ENCODE measurements at regions not wholly inside any gene's neighbourhood (a gene's known extent, or its start where the extent isn't known, plus 50 kb on each side); places are given as distances from the start of the nearest gene placed in this dataset.

GRCh38 chr2:6213056-6213780 lies 521.0 kb downstream of the SOX11 start:
- no peak for DNase-seq

- DNase-seq, result no peak
Measured at GRCh38 chr2:6214471-6214870, 522.3 kb downstream of the SOX11 start.

- no peak for DNase-seq
Measured at GRCh38 chr2:6215053-6215452, 522.9 kb downstream of the SOX11 start.

GRCh38 chr2:6216234-6216633 lies 524.0 kb downstream of the SOX11 start:
- DNase-seq, result no peak

- no peak for DNase-seq
Measured at GRCh38 chr2:6218926-6219325, 526.7 kb downstream of the SOX11 start.

GRCh38 chr2:6219906-6220305 lies 527.7 kb downstream of the SOX11 start:
- no peak for DNase-seq

GRCh38 chr2:6222296-6222695 lies 530.1 kb downstream of the SOX11 start:
- no peak for DNase-seq

- DNase-seq, result no peak
Measured at GRCh38 chr2:6224267-6224666, 532.1 kb downstream of the SOX11 start.

GRCh38 chr2:6228251-6228650 lies 536.1 kb downstream of the SOX11 start:
- no peak for DNase-seq

- no peak for DNase-seq
Measured at GRCh38 chr2:6231166-6231565, 539.0 kb downstream of the SOX11 start.

GRCh38 chr2:6233993-6234392 lies 541.8 kb downstream of the SOX11 start:
- no peak for DNase-seq

GRCh38 chr2:6234702-6235101 lies 542.5 kb downstream of the SOX11 start:
- no peak for DNase-seq

- no peak for DNase-seq
Measured at GRCh38 chr2:6236317-6236716, 544.1 kb downstream of the SOX11 start.

- DNase-seq, result no peak
Measured at GRCh38 chr2:6237039-6237660, 545.0 kb downstream of the SOX11 start.

- no peak for DNase-seq
Measured at GRCh38 chr2:6249557-6249956, 557.4 kb downstream of the SOX11 start.

- peak; percentile 43 for DNase-seq
Measured at GRCh38 chr2:6254441-6254840, 562.3 kb downstream of the SOX11 start.

GRCh38 chr2:6264198-6264597 lies 572.0 kb downstream of the SOX11 start:
- DNase-seq, result no peak

- no peak for DNase-seq
Measured at GRCh38 chr2:6281524-6281923, 584.2 kb downstream of the CMPK2 start.

GRCh38 chr2:6283259-6283658 lies 582.4 kb downstream of the CMPK2 start:
- DNase-seq, result no peak

- DNase-seq, result no peak
Measured at GRCh38 chr2:6287406-6287805, 578.3 kb downstream of the CMPK2 start.

GRCh38 chr2:6288791-6289190 lies 576.9 kb downstream of the CMPK2 start:
- no peak for DNase-seq

GRCh38 chr2:6290217-6291015 lies 575.3 kb downstream of the CMPK2 start:
- DNase-seq, result peak; percentile 5

GRCh38 chr2:6294791-6295190 lies 570.9 kb downstream of the CMPK2 start:
- DNase-seq, result no peak

- DNase-seq, result no peak
Measured at GRCh38 chr2:6297238-6297637, 568.5 kb downstream of the CMPK2 start.

Data from NCI-H2029 (cell line).